Panc1 (cell line): ENCODE measurements at regions not wholly inside any gene's neighbourhood (a gene's known extent, or its start where the extent isn't known, plus 50 kb on each side); places are given as distances from the start of the nearest gene placed in this dataset.

Source experiments
- CTCF ChIP-seq: fragments of 450-650 bp; IDR thresholded peaks from 2 replicates; pipeline ENCODE4 v1.5.1; 2017; ENCODE audit warnings: mild to moderate bottlenecking
- POLR2AphosphoS5 ChIP-seq: IDR thresholded peaks from 2 replicates; pipeline ENCODE4 v1.6.1; 2012; ENCODE audit warnings: mild to moderate bottlenecking, low read depth, low read length, moderate library complexity
- SIN3A ChIP-seq: IDR thresholded peaks from 2 replicates; pipeline ENCODE4 v1.6.1; 2012; ENCODE audit warnings: low read depth, mild to moderate bottlenecking, low read length, moderate library complexity, borderline replicate concordance; ENCODE audit not compliant: insufficient read depth
- TCF7L2 ChIP-seq: IDR thresholded peaks from 2 replicates; pipeline ENCODE4 v1.6.1; 2011; ENCODE audit warnings: mild to moderate bottlenecking, low read depth, low read length, inconsistent platforms
- TF ChIP-seq, protein P1 (sequence below), 2 experiments: IDR thresholded peaks; 2 replicates each; pipeline ENCODE4 v1.6.1; 2011 to 2012; ENCODE audit warnings: low read depth in 2 of 2, control low read depth in 1 of 2, low read length in 1 of 2, mild to moderate bottlenecking in 1 of 2, moderate library complexity in 1 of 2; ENCODE audit not compliant: insufficient read depth in 1 of 2

- no peak for TF ChIP-seq CTCF
- TF ChIP-seq, protein P1, sequence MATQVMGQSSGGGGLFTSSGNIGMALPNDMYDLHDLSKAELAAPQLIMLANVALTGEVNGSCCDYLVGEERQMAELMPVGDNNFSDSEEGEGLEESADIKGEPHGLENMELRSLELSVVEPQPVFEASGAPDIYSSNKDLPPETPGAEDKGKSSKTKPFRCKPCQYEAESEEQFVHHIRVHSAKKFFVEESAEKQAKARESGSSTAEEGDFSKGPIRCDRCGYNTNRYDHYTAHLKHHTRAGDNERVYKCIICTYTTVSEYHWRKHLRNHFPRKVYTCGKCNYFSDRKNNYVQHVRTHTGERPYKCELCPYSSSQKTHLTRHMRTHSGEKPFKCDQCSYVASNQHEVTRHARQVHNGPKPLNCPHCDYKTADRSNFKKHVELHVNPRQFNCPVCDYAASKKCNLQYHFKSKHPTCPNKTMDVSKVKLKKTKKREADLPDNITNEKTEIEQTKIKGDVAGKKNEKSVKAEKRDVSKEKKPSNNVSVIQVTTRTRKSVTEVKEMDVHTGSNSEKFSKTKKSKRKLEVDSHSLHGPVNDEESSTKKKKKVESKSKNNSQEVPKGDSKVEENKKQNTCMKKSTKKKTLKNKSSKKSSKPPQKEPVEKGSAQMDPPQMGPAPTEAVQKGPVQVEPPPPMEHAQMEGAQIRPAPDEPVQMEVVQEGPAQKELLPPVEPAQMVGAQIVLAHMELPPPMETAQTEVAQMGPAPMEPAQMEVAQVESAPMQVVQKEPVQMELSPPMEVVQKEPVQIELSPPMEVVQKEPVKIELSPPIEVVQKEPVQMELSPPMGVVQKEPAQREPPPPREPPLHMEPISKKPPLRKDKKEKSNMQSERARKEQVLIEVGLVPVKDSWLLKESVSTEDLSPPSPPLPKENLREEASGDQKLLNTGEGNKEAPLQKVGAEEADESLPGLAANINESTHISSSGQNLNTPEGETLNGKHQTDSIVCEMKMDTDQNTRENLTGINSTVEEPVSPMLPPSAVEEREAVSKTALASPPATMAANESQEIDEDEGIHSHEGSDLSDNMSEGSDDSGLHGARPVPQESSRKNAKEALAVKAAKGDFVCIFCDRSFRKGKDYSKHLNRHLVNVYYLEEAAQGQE (IDR thresholded peaks at IDR 0.05; ENCODE audit: insufficient read depth in 1 of 2, low read depth in 2 of 2, low read length in 1 of 2), result no peak
- TF ChIP-seq POLR2AphosphoS5, result no peak
- no peak for TF ChIP-seq SIN3A
- no peak for TF ChIP-seq TCF7L2
Measured at GRCh38 chr20:39516964-39517363, 554.8 kb downstream of the DHX35 start.
